OCI-LY3 (cell line): ENCODE measurements at regions not wholly inside any gene's neighbourhood (a gene's known extent, or its start where the extent isn't known, plus 50 kb on each side); places are given as distances from the start of the nearest gene placed in this dataset.

Experiments used
- H2AFZ ChIP-seq: fragments of 200-600, 300-600 bp; shearing (Covaris generic); 2 replicates; pipeline ENCODE4 v1.6.0; 2014; ENCODE audit warnings: antibody characterized with exemption, low read depth, low read length
- H3K27ac ChIP-seq: fragments of 200-600, 300-600 bp; sonication (generic); 2 replicates; pipeline ENCODE4 v1.5.1; 2014; ENCODE audit warnings: mild to moderate bottlenecking, low read length, moderate library complexity, mixed read lengths
- H3K27me3 ChIP-seq: fragments of 200-600, 300-600 bp; sonication (generic); 2 replicates; pipeline ENCODE4 v1.6.1; 2014; ENCODE audit warnings: low read depth, low read length, mixed read lengths
- H3K36me3 ChIP-seq: fragments of 200-600, 300-600 bp; sonication (generic); replicated peaks from 2 replicates; pipeline ENCODE3; 2014; ENCODE audit warnings: low read depth, low read length, mixed read lengths
- H3K4me1 ChIP-seq: fragments of 300-600, 200-600 bp; sonication (generic); 2 replicates; pipeline ENCODE4 v1.6.1; 2014; ENCODE audit warnings: low read length, mixed read lengths
- H3K4me2 ChIP-seq: fragments of 200-600, 300-600 bp; sonication (generic); 2 replicates; pipeline ENCODE4 v1.6.1; 2014; ENCODE audit warnings: low read length, mixed read lengths
- H3K4me3 ChIP-seq: fragments of 300-600, 200-600 bp; sonication (generic); 2 replicates; pipeline ENCODE4 v1.5.1; 2014; ENCODE audit warnings: antibody characterized with exemption, mild to moderate bottlenecking, low read length, moderate library complexity
- H3K79me2 ChIP-seq: fragments of 300-600, 200-600 bp; shearing (Covaris generic); 2 replicates; pipeline ENCODE4 v1.6.1; 2014; ENCODE audit warnings: mild to moderate bottlenecking, low read length, mixed read lengths
- H3K9ac ChIP-seq: fragments of 300-600, 200-600 bp; shearing (Covaris generic); 2 replicates; pipeline ENCODE4 v1.6.0; 2014; ENCODE audit warnings: mild to moderate bottlenecking, low read length, moderate library complexity
- H3K9me3 ChIP-seq: fragments of 200-600, 300-600 bp; shearing (Covaris generic); 2 replicates; pipeline ENCODE4 v1.6.1; 2014; ENCODE audit warnings: low read length, mixed read lengths; ENCODE audit not compliant: insufficient read depth
- H4K20me1 ChIP-seq: fragments of 200-600, 300-600 bp; sonication (generic); 2 replicates; pipeline ENCODE4 v1.6.1; 2016; ENCODE audit warnings: low read length, mixed read lengths; ENCODE audit not compliant: insufficient read depth
- EZH2phosphoT487 ChIP-seq: fragments of 200-600 bp; shearing (Covaris generic); IDR thresholded peaks from 2 replicates; pipeline ENCODE4 v1.6.1; 2018; ENCODE audit warnings: antibody characterized with exemption, mixed run types, low read depth
- TF ChIP-seq, protein P1 (sequence below): fragments of 200-600, 300-600 bp; sonication (generic); IDR thresholded peaks from 2 replicates; pipeline ENCODE4 v1.5.1; 2014; ENCODE audit warnings: antibody characterized with exemption, low read length, low read depth

DNA sequence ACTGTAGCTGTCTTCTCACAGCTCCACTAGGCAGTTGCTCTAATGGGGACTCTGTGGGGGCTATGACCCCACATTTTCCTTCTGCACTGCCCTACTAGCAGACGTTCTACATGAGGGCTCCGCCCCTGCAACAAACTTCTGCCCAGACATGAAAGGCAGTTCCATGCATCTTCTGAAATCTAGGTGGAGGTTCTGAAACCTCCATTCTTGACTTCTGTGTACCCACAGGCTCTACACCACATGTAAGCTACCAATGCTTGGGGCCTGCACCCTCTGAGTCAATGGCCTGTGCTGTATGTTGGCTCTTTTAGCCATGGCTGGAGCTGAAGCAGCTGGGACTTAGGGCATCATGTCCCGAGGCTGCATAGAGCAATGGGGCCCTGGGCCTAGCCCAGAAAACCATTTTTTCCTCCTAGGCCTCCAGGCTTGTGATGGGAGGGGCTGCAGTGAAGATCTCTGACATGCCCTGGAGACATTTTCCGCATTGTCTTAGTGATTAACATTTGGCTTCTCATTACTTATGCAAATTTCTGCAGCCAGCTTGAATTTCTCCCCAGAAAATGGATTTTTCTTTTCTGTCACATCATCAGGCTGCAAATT lies 123.0 kb downstream of the MYCN start:
- H3K36me3 ChIP-seq: no peaks in the 10 kb centered on the region
- peaks cover 4% of the 10 kb centered on the region; the same call in 1 of the 2 replicates for H3K27me3 ChIP-seq
- no peaks in the 10 kb centered on the region for H3K9me3 ChIP-seq
- H3K4me2 ChIP-seq: no peak overlapping the region
- no peak overlapping the region for H3K27ac ChIP-seq
- H2AFZ ChIP-seq: no peak overlapping the region
- TF ChIP-seq EZH2phosphoT487: no peak
- TF ChIP-seq, protein P1, sequence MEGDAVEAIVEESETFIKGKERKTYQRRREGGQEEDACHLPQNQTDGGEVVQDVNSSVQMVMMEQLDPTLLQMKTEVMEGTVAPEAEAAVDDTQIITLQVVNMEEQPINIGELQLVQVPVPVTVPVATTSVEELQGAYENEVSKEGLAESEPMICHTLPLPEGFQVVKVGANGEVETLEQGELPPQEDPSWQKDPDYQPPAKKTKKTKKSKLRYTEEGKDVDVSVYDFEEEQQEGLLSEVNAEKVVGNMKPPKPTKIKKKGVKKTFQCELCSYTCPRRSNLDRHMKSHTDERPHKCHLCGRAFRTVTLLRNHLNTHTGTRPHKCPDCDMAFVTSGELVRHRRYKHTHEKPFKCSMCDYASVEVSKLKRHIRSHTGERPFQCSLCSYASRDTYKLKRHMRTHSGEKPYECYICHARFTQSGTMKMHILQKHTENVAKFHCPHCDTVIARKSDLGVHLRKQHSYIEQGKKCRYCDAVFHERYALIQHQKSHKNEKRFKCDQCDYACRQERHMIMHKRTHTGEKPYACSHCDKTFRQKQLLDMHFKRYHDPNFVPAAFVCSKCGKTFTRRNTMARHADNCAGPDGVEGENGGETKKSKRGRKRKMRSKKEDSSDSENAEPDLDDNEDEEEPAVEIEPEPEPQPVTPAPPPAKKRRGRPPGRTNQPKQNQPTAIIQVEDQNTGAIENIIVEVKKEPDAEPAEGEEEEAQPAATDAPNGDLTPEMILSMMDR: no peak
- H3K4me1 ChIP-seq: no peaks in the 10 kb centered on the region
- no peak overlapping the region for H3K4me3 ChIP-seq
- no peaks in the 10 kb centered on the region for H3K79me2 ChIP-seq
- H3K9ac ChIP-seq: no peak overlapping the region
- H4K20me1 ChIP-seq: no peaks in the 10 kb centered on the region

DNA sequence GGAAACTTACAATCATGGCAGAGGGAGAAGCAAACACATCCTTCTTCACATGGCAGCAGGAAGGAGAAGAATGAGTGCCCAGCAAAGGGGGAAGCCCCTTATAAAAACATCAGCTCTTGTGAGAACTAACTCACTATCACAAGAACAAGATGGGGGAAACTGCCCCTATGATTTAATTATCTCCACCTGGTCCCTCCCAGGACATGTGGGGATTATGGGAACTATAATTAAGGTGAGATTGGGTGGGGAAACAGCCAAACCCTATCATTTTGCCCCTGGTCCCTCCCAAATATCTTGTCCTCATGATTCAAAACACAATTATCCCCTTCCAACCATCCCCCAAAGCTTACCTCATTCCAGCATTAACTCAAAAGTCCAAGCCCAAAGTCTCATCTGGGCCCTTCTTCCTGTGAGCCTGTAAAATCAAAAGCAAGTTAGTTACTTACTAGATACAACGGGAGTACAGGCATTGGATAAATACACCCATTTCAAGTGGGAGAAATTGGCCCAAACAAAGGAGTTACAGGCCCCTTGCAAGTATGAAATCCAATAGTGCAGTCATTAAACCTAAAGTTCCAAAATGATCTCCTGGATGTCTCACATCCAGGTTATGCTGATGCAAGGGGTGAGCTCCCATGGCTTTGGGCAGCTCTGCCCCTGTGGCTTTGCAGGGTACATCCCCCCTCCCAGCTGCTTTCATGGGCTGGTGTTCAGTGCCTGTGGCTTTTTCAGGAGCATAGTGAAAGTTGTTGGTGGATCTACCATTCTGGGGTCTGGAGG lies 122.3 kb downstream of the MYCN start:
- Histone ChIP-seq H3K9me3 (no peaks in the 10 kb centered on the region), H3K36me3 (no peaks in the 10 kb centered on the region), H3K27me3 (peaks cover 4% of the 10 kb centered on the region; the same call in 1 of the 2 replicates), H3K9ac (no peak overlapping the region), H3K79me2 (no peaks in the 10 kb centered on the region), H3K4me3 (no peak overlapping the region), H3K4me2 (no peak overlapping the region), H3K4me1 (no peaks in the 10 kb centered on the region), H3K27ac (no peak overlapping the region), H4K20me1 (no peaks in the 10 kb centered on the region), H2AFZ (no peak overlapping the region)
- no peak for TF ChIP-seq EZH2phosphoT487
- TF ChIP-seq, protein P1: no peak

DNA sequence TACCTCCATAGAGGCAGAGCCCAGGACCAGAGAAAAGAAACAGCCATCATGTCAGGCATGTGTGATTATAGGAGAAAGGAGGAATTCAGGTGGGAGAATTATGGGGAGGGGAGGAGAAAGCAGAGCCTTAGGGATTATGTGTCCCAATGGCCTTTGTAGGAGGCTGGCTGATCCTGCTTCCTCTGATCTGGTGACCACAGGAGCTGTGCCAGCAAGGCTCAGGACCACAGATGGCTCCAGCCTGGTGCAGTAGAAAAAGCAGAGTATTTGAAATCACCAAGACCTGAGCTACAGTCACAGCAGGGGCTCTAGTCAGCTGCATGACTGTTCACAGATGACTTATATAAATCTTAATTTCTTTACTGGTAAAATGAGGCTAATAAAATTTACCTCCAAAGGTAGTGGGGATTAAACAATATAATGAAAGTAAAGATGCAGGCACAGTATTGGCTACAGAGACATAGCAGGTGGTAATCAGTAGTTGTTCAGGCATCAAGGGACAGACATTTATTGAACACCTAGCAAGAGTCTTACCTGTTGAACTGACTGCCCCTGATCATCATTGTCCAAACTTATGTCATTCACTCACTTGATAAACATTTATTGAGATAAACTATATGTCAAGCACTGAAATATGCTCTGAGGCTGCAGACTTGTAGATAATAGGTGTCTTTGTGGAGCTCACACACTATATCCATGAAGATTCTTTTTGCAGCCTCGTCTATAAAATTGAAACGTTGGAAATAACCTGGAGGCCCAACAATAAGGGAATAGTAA lies 121.3 kb downstream of the MYCN start:
- TF ChIP-seq EZH2phosphoT487: no peak
- no peak overlapping the region for H3K4me2 ChIP-seq
- no peak overlapping the region for H3K9ac ChIP-seq
- H3K4me1 ChIP-seq: no peaks in the 10 kb centered on the region
- no peak overlapping the region for H3K4me3 ChIP-seq
- no peak overlapping the region for H2AFZ ChIP-seq
- H3K27me3 ChIP-seq: peaks cover 4% of the 10 kb centered on the region; the same call in 1 of the 2 replicates
- H4K20me1 ChIP-seq: no peaks in the 10 kb centered on the region
- H3K79me2 ChIP-seq: no peaks in the 10 kb centered on the region
- H3K27ac ChIP-seq: no peak overlapping the region
- no peaks in the 10 kb centered on the region for H3K9me3 ChIP-seq
- no peaks in the 10 kb centered on the region for H3K36me3 ChIP-seq

DNA sequence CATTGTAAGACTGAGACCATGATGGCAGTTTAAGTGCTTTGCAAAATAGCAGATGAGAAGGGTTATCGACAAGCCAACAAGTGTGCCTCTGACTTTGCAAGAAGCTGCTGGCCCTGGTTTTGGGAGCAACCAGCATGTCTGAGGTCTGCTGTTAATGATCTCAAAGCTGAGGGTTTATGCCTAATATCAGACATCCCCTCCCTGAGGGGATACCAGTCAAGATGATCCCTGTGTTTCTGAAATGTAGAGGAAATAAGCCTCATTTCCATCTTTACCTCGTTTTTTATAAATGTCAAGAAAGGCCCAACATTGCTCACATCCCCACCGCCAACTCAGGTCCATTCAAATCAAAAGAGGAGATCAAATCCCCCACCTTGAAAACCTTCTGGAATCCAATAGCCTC lies 120.6 kb downstream of the MYCN start:
- Histone ChIP-seq H3K4me2 (no peak overlapping the region), H3K4me1 (no peaks in the 10 kb centered on the region), H3K9me3 (no peaks in the 10 kb centered on the region), H3K9ac (no peak overlapping the region), H3K27me3 (peaks cover 4% of the 10 kb centered on the region; the same call in 1 of the 2 replicates), H3K4me3 (no peak overlapping the region), H3K36me3 (no peaks in the 10 kb centered on the region), H3K27ac (no peak overlapping the region), H4K20me1 (no peaks in the 10 kb centered on the region), H3K79me2 (no peaks in the 10 kb centered on the region), H2AFZ (no peak overlapping the region)
- TF ChIP-seq, protein P1: no peak
- no peak for TF ChIP-seq EZH2phosphoT487
